PFSK-1 (cell line): ENCODE measurements at regions not wholly inside any gene's neighbourhood (a gene's known extent, or its start where the extent isn't known, plus 50 kb on each side); places are given as distances from the start of the nearest gene placed in this dataset.

Experiments
- FOXP2 ChIP-seq: optimal IDR thresholded peaks from 2 replicates; pipeline ENCODE3; 2011; ENCODE audit warnings: borderline replicate concordance, control low read depth, inconsistent platforms; ENCODE audit not compliant: insufficient read depth; ENCODE audit errors: extremely low read length, extremely low read depth
- POLR2AphosphoS5 ChIP-seq: IDR thresholded peaks from 2 replicates; pipeline ENCODE4 v1.6.1; 2012; ENCODE audit warnings: low read depth, mild to moderate bottlenecking, control low read depth, low read length, moderate library complexity
- SIN3A ChIP-seq: IDR thresholded peaks from 2 replicates; pipeline ENCODE4 v1.6.1; 2012; ENCODE audit warnings: mild to moderate bottlenecking, low read length, moderate library complexity, borderline replicate concordance; ENCODE audit not compliant: insufficient read depth
- TAF1 ChIP-seq: IDR thresholded peaks from 2 replicates; pipeline ENCODE4 v1.6.1; 2012; ENCODE audit warnings: low read length, control low read depth, borderline replicate concordance; ENCODE audit not compliant: insufficient read depth
- TF ChIP-seq, protein P1 (sequence below), 2 experiments: IDR thresholded peaks; 2 replicates each; pipeline versions ENCODE4 v1.6.1 to v1.8.0; 2011 to 2012; ENCODE audit warnings: low read depth in 2 of 2, low read length in 2 of 2, control low read depth in 1 of 2, inconsistent platforms in 1 of 2, mild to moderate bottlenecking in 1 of 2, moderate library complexity in 1 of 2; ENCODE audit not compliant: insufficient read depth in 1 of 2

DNA sequence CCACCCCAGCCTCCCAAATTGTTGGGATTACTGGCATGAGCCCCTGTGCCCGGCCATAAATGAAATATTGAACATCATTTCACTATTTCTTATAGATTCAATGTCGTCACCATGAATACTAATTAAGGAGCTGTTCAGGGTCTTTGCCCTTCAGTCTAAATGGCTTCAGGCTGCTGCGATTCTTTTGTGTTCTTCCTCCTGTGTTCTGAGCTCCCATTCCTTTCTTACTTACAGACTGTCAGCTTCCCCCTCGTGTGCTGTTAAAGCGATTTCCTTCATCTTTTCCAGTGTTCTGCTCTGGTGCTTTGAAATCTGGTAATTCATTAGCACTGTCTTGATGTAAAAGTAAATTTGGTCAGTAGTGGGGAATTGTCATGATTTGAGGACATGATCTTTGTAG is 63.3 kb upstream of the PRDM1 start:
- TF ChIP-seq SIN3A: no peak
- TF ChIP-seq POLR2AphosphoS5: no peak
- TF ChIP-seq FOXP2: no peak
- TF ChIP-seq TAF1: no peak
- TF ChIP-seq, protein P1, sequence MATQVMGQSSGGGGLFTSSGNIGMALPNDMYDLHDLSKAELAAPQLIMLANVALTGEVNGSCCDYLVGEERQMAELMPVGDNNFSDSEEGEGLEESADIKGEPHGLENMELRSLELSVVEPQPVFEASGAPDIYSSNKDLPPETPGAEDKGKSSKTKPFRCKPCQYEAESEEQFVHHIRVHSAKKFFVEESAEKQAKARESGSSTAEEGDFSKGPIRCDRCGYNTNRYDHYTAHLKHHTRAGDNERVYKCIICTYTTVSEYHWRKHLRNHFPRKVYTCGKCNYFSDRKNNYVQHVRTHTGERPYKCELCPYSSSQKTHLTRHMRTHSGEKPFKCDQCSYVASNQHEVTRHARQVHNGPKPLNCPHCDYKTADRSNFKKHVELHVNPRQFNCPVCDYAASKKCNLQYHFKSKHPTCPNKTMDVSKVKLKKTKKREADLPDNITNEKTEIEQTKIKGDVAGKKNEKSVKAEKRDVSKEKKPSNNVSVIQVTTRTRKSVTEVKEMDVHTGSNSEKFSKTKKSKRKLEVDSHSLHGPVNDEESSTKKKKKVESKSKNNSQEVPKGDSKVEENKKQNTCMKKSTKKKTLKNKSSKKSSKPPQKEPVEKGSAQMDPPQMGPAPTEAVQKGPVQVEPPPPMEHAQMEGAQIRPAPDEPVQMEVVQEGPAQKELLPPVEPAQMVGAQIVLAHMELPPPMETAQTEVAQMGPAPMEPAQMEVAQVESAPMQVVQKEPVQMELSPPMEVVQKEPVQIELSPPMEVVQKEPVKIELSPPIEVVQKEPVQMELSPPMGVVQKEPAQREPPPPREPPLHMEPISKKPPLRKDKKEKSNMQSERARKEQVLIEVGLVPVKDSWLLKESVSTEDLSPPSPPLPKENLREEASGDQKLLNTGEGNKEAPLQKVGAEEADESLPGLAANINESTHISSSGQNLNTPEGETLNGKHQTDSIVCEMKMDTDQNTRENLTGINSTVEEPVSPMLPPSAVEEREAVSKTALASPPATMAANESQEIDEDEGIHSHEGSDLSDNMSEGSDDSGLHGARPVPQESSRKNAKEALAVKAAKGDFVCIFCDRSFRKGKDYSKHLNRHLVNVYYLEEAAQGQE (IDR thresholded peaks at IDR 0.05; ENCODE audit: insufficient read depth in 1 of 2, low read depth in 2 of 2, low read length in 2 of 2): no peak

DNA sequence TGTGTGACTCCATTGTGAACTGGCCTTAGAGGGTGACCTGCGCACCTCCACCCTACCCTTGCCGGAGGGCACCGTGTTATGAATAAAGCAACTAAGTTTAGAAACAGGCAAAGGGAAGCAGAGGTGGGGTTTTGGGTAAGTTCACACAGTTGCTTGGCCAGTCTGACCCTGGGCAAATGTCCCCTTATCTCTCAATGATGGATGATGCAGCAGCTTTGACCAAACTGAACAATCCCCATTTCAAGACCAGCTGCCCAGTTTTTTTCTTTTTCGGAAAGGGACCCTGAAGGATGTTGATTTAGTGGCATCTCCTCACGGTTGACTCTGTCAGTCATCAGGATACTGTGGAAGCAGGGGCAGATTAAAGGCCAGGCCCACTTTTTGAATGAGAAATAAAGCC is 68.7 kb upstream of the PRDM1 start:
- TF ChIP-seq, protein P1 (IDR thresholded peaks at IDR 0.05; ENCODE audit: insufficient read depth in 1 of 2, low read depth in 2 of 2, low read length in 2 of 2): no peak
- TF ChIP-seq SIN3A: no peak
- TF ChIP-seq POLR2AphosphoS5: no peak

DNA sequence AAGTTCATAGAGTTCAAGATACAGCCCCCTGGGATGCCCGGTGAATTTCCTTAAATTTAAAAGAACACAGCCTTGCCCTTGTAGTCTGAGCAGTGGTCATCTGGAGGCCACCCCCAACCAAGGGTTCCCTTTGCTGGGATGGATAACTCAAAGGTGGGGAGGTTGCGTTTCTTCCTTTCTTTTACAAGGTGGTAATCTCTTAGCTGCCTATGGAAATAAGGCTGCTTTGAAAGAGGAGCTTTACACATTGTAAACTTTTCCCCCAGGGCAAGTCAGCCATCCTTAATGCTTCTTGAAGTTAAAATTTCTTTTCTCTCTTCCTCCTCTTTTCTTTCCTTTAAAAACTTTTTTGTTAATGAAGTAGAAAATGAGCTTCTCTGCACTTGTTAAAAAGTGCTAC is 71.2 kb upstream of the PRDM1 start:
- no peak for TF ChIP-seq FOXP2
- no peak for TF ChIP-seq SIN3A
- TF ChIP-seq POLR2AphosphoS5: no peak
- TF ChIP-seq, protein P1 (IDR thresholded peaks at IDR 0.05; ENCODE audit: insufficient read depth in 1 of 2, low read depth in 2 of 2, low read length in 2 of 2): no peak
- TF ChIP-seq TAF1: no peak

DNA sequence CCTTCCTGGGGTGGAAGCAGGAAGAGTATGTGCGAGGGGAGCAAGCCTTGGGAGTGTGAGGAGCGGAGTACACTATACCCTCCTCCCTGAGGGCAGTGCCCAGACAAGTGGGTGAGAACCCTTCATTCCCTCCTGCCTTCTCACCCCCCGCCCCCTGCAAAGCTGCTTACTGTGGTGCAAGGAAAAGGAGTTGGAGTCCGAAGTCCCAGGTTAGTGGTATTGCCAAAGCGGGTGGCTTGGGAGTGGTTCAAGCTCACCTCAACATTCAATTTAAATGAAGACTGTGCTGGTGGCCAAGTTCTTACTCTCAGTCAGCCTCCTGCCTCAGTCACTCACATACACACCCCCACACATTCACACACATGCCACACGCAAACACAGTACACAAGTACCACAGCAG is 74.7 kb upstream of the PRDM1 start:
- TF ChIP-seq FOXP2 (no peak), TAF1 (no peak), SIN3A (no peak), POLR2AphosphoS5 (no peak)
- TF ChIP-seq, protein P1 (IDR thresholded peaks at IDR 0.05; ENCODE audit: insufficient read depth in 1 of 2, low read depth in 2 of 2, low read length in 2 of 2): no peak

DNA sequence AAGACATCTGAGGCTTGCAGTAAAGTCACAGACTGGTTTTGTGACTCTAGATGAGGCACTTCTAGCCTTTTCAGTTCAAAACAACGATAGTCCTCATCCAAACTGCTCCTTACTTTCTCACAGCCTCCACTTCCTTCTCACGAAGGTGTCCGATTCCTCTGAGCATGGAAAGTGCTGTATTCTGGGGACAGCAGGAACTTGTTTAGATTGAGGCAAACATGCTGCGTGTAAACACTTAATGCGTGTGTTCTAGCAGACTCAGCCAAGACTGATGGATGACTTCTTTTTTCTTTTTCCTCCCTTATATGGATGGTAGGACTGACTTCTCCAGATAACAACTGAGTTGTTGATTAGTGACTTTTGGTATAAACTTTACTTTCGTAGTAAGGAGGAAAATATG is 80.2 kb upstream of the PRDM1 start:
- TF ChIP-seq, protein P1 (IDR thresholded peaks at IDR 0.05; ENCODE audit: insufficient read depth in 1 of 2, low read depth in 2 of 2, low read length in 2 of 2): no peak
- TF ChIP-seq SIN3A (no peak), FOXP2 (no peak), POLR2AphosphoS5 (no peak), TAF1 (no peak)
